ENCODE measurements at regions not wholly inside any gene's neighbourhood (a gene's known extent, or its start where the extent isn't known, plus 50 kb on each side); places are given as distances from the start of the nearest gene placed in this dataset.

DNA sequence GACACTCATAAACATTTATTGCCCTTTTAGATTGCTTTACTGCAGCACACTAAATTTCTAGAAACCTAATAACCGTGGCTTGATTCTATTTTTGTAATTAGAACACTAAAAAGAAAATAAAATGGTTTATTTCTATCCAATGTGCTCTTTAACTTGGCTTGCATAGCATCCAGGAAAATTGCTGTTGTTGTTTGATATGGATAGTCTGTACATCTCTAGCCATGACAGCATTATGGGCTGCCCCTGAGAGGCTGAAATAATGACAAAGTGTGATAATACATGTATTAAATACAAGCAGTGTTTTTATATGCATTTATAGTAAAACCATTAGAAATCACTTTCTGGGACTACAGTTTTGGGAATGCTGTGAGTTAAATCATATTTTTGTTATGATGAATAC lies 472.5 kb downstream of the EPM2A start:
- no peaks in the 10 kb centered on the region for H3K4me1 ChIP-seq
- H3K9me3 ChIP-seq = no peaks in the 10 kb centered on the region
- TF ChIP-seq, protein P1, sequence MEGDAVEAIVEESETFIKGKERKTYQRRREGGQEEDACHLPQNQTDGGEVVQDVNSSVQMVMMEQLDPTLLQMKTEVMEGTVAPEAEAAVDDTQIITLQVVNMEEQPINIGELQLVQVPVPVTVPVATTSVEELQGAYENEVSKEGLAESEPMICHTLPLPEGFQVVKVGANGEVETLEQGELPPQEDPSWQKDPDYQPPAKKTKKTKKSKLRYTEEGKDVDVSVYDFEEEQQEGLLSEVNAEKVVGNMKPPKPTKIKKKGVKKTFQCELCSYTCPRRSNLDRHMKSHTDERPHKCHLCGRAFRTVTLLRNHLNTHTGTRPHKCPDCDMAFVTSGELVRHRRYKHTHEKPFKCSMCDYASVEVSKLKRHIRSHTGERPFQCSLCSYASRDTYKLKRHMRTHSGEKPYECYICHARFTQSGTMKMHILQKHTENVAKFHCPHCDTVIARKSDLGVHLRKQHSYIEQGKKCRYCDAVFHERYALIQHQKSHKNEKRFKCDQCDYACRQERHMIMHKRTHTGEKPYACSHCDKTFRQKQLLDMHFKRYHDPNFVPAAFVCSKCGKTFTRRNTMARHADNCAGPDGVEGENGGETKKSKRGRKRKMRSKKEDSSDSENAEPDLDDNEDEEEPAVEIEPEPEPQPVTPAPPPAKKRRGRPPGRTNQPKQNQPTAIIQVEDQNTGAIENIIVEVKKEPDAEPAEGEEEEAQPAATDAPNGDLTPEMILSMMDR (IDR thresholded peaks at IDR 0.05) = no peak
- intact Hi-C loops (cut with DNase I) = no loop called here
- H3K36me3 ChIP-seq = no peaks in the 10 kb centered on the region
- H3K4me3 ChIP-seq = no peak overlapping the region
- no peak overlapping the region for H3K9ac ChIP-seq (ENCODE audit: low read depth in 2 of 2, low read length in 2 of 2)
- no peak for DNase-seq
- H3K27me3 ChIP-seq = no peaks in the 10 kb centered on the region
- H3K27ac ChIP-seq = no peak overlapping the region

DNA sequence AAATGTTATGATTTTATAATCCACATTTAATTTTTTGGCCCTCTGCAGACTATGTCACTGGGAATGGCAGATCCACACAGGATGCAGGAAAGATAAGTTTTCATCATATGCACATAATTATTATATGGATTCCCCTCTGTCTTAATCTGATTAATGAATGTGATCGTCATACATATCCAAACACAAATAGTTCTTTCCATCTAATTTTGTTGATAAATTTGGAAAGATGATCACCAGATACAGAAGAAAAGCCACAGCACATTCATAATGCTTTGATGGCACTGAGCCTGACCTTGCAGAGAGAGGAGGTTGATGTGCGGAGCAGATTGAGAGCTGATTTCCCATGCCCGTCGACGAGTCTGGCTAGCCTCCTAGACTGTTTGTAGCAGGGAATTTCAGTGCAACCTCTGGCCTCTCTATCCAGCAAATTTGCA lies 471.5 kb downstream of the EPM2A start:
- intact Hi-C loops (cut with DNase I) = no loop called here
- no peak overlapping the region for H3K4me3 ChIP-seq
- DNase-seq = no peak
- no peaks in the 10 kb centered on the region for H3K4me1 ChIP-seq
- H3K9ac ChIP-seq (ENCODE audit: low read depth in 2 of 2, low read length in 2 of 2) = no peak overlapping the region
- TF ChIP-seq, protein P1 (IDR thresholded peaks at IDR 0.05) = no peak
- no peaks in the 10 kb centered on the region for H3K9me3 ChIP-seq
- no peaks in the 10 kb centered on the region for H3K36me3 ChIP-seq
- H3K27ac ChIP-seq = no peak overlapping the region
- H3K27me3 ChIP-seq = no peaks in the 10 kb centered on the region

DNA sequence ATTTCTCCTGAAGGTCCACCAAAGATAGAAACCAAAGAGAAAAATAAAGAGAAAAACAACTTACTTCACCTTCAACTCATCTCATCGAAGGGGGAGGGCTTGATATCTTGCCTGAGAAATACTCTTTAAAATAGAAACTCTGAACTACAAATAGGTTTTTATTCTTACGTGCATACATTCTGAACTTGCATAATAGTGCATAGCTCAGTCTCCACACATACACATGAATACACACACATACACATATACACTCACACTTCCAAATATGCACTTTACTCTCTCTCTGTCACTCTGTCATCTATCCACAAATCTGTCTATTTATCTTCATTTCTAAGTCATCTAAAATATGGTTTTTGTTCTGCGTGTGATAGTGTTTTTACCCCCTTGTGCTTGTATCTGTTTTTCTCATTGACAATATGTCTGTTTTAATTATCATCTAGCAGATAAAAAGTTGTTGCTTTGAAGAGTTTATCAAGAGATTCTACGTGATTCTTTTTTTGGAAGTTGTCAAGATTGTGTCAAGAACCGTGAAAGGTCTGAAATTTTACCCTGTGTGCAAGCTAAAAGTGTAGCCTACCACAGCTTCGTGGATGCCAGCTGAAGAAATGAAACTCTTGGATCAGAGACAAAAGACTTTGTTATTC lies 468.8 kb downstream of the EPM2A start:
- Histone ChIP-seq H3K36me3 (no peaks in the 10 kb centered on the region), H3K4me3 (no peak overlapping the region), H3K4me1 (no peaks in the 10 kb centered on the region), H3K9me3 (no peaks in the 10 kb centered on the region), H3K9ac (ENCODE audit: low read depth in 2 of 2, low read length in 2 of 2) (no peak overlapping the region), H3K27ac (no peak overlapping the region), H3K27me3 (no peaks in the 10 kb centered on the region)
- intact Hi-C loops (cut with DNase I) = no loop called here
- DNase-seq = no peak
- TF ChIP-seq, protein P1 (IDR thresholded peaks at IDR 0.05) = no peak

- Histone ChIP-seq H3K4me3 (no peak overlapping the region), H3K27ac (no peak overlapping the region), H3K4me1 (no peaks in the 10 kb centered on the region), H3K9me3 (no peaks in the 10 kb centered on the region), H3K27me3 (no peaks in the 10 kb centered on the region), H3K9ac (ENCODE audit: low read depth in 2 of 2, low read length in 2 of 2) (no peak overlapping the region), H3K36me3 (no peaks in the 10 kb centered on the region)
- no peak for DNase-seq
- TF ChIP-seq, protein P1 (IDR thresholded peaks at IDR 0.05) = no peak
- intact Hi-C loops (cut with DNase I) = no loop called here
These were observed 468.0 kb downstream of the EPM2A start for GRCh38 chr6:145267076-145267867.

DNA sequence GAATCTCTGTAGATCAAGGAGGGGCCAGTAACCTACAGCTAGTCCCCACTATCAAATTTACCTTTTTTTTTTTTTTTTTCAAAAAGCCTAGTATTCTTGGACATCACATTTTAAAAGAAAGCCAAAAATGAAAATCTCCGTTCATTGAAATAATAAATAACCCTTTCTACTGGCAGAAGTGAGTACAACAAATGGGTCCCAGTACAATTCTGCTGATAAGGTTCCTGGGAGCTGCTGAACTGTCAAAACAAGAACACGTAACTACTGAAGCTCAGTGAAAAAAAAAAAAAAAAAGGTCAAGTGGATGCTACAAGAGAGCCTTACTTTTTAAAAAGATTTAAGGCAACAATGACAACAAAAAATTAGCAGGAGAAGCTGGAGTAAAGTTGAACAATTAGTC lies 464.9 kb downstream of the EPM2A start:
- no peaks in the 10 kb centered on the region for H3K27me3 ChIP-seq
- H3K36me3 ChIP-seq = no peaks in the 10 kb centered on the region
- intact Hi-C loops (cut with DNase I) = no loop called here
- H3K9me3 ChIP-seq = no peaks in the 10 kb centered on the region
- no peaks in the 10 kb centered on the region for H3K4me1 ChIP-seq
- DNase-seq = no peak
- no peak overlapping the region for H3K27ac ChIP-seq
- TF ChIP-seq, protein P1 (IDR thresholded peaks at IDR 0.05) = no peak
- H3K9ac ChIP-seq (ENCODE audit: low read depth in 2 of 2, low read length in 2 of 2) = no peak overlapping the region
- H3K4me3 ChIP-seq = no peak overlapping the region
